Thyroid gland (tissue), 4 donors: ENCODE measurements at regions not wholly inside any gene's neighbourhood (a gene's known extent, or its start where the extent isn't known, plus 50 kb on each side); places are given as distances from the start of the nearest gene placed in this dataset.

ENCODE experiments used
- DNase-seq, 2 donors: peaks; one replicate each; pipeline ENCODE4 v3.0.0-alpha.2; 2019
- H3K27ac ChIP-seq, 3 donors: fragments of 200-600 bp; sonication (generic); 1 replicate in 2 of 3; 2 replicates in 1 of 3; pipeline ENCODE4 v1.5.1; 2016 to 2019; ENCODE audit warnings: mild to moderate bottlenecking in 1 of 3, moderate library complexity in 1 of 3
- H3K27me3 ChIP-seq: fragments of 200-600 bp; sonication (generic); one replicate; pipeline ENCODE4 v1.5.1; 2019
- H3K36me3 ChIP-seq, 2 donors: fragments of 200-600 bp; sonication (generic); one replicate each; pipeline ENCODE4 v1.5.1; 2016 to 2019
- H3K4me1 ChIP-seq, 2 donors: fragments of 200-600 bp; sonication (generic); one replicate each; pipeline ENCODE4 v1.5.1; 2017 to 2019
- H3K4me3 ChIP-seq, 3 donors: fragments of 200-600 bp; sonication (generic); replicated peaks in 1 of 3; 1 replicate in 2 of 3; 2 replicates in 1 of 3; pipeline ENCODE4 v1.5.1; 2016; ENCODE audit warnings: mild to moderate bottlenecking in 1 of 3
- H3K9me3 ChIP-seq: fragments of 200-600 bp; sonication (generic); one replicate; pipeline ENCODE4 v1.5.1; 2017
- POLR2A ChIP-seq, 2 donors: fragments of 450-650 bp; IDR thresholded peaks; one replicate each; pipeline ENCODE4 v1.6.1; 2017; ENCODE audit warnings: antibody characterized with exemption in 2 of 2, mild to moderate bottlenecking in 2 of 2, moderate library complexity in 1 of 2
- WGBS, 2 donors: methylation state at CpG; one replicate each; pipeline ENCODE4 v1.1.5; 2017; 5-methylcytosine and 5-hydroxymethylcytosine counted together
- intact Hi-C: fragments of 100-400 bp; cut with DNase I; formaldehyde crosslinking; loops from one replicate; pipeline ENCODE4 v1.15.1; 2023
- TF ChIP-seq, protein P1 (sequence below), 6 experiments: fragments of 200-600 bp in 3 of 6; fragments of 450-650 bp in 3 of 6; sonication (generic) in 3 of 6; IDR thresholded peaks; one replicate each; pipeline ENCODE4 v1.5.1; 2016 to 2019; ENCODE audit warnings: antibody characterized with exemption in 6 of 6, mild to moderate bottlenecking in 2 of 6, inconsistent platforms in 1 of 6, moderate library complexity in 1 of 6

DNA sequence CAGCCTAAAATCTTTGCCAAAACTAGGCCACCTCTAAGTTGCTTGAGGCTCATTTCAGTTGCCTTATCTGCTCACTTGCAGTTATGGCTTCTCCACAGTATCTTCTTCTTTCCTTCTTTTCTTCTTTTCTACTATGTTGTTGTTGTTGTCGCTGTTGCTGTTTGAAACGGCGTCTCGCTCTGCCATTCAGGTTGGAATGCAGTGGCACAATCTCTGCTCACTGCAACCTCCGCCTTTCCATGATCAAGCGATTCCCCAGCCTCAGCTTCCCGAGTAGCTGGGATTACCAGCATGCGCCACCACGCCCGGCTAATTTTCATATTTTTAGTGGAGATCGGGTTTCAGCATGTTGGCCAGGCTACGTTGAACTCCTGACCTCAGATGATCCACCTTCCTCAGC is 210.8 kb upstream of the NR2F2 start:
- no peak overlapping the region for H3K4me3 ChIP-seq
- no peaks in the 10 kb centered on the region for H3K27me3 ChIP-seq
- H3K27ac ChIP-seq, result no peak overlapping the region
- H3K9me3 ChIP-seq, result no peaks in the 10 kb centered on the region
- H3K4me1 ChIP-seq, result no peaks in the 10 kb centered on the region
- intact Hi-C loops, result no loop called here
- TF ChIP-seq, protein P1, sequence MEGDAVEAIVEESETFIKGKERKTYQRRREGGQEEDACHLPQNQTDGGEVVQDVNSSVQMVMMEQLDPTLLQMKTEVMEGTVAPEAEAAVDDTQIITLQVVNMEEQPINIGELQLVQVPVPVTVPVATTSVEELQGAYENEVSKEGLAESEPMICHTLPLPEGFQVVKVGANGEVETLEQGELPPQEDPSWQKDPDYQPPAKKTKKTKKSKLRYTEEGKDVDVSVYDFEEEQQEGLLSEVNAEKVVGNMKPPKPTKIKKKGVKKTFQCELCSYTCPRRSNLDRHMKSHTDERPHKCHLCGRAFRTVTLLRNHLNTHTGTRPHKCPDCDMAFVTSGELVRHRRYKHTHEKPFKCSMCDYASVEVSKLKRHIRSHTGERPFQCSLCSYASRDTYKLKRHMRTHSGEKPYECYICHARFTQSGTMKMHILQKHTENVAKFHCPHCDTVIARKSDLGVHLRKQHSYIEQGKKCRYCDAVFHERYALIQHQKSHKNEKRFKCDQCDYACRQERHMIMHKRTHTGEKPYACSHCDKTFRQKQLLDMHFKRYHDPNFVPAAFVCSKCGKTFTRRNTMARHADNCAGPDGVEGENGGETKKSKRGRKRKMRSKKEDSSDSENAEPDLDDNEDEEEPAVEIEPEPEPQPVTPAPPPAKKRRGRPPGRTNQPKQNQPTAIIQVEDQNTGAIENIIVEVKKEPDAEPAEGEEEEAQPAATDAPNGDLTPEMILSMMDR (IDR thresholded peaks at IDR 0.05), result no peak
- TF ChIP-seq POLR2A (IDR thresholded peaks at IDR 0.05), result no peak
- DNase-seq, result no peak
- no peaks in the 10 kb centered on the region for H3K36me3 ChIP-seq
- WGBS, 2 donors, result 87 to 89% methylated on average over 12 of the region's 12 CpGs

DNA sequence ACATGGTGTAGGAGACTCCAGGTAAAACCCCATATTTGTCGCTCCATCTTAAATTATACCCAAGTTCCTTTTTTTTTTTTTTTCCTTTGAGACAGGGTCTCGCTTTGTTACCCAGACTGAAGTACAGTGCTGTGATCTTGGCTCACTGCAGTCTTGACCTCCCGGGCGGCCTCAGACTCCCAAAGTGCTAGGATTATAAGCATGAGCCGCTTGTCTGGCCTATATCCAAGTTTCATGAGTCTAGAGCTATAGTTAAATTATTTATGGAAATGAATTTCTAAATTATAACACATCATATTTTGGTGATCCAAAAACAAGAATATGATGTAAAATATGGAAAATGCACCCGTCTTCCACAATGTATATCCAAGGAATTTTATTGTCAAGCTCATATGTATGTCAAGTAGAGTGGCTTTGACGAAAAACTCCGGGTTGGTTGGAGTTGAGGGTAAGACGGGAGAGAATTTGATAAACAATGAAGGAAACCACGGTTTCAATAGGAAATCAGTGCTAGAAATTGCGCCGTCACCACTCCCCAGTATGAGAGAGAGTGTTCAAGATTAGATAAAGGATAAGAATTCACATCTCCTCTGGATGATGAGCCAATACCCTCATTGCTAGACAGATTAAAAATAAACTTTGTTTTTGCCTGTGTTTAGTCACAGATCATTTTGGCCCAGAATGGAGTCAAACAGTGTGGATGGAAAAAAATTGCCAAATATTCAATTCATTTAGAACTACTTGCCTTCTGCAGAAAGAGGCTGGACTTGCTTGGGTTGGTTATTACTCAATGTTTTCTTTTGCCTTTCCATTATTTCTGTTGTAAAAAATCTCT is 209.2 kb upstream of the NR2F2 start:
- TF ChIP-seq, protein P1 (IDR thresholded peaks at IDR 0.05), result no peak
- no peak for TF ChIP-seq POLR2A (IDR thresholded peaks at IDR 0.05)
- 77 to 86% methylated on average over 12 of the region's 12 CpGs for WGBS, 2 donors
- intact Hi-C loops, result no loop called here
- H3K4me1 ChIP-seq, result no peaks in the 10 kb centered on the region
- no peaks in the 10 kb centered on the region for H3K36me3 ChIP-seq
- no peaks in the 10 kb centered on the region for H3K9me3 ChIP-seq
- H3K27ac ChIP-seq, result no peak overlapping the region
- H3K4me3 ChIP-seq, result no peak overlapping the region
- H3K27me3 ChIP-seq, result no peaks in the 10 kb centered on the region
- no peak for DNase-seq

DNA sequence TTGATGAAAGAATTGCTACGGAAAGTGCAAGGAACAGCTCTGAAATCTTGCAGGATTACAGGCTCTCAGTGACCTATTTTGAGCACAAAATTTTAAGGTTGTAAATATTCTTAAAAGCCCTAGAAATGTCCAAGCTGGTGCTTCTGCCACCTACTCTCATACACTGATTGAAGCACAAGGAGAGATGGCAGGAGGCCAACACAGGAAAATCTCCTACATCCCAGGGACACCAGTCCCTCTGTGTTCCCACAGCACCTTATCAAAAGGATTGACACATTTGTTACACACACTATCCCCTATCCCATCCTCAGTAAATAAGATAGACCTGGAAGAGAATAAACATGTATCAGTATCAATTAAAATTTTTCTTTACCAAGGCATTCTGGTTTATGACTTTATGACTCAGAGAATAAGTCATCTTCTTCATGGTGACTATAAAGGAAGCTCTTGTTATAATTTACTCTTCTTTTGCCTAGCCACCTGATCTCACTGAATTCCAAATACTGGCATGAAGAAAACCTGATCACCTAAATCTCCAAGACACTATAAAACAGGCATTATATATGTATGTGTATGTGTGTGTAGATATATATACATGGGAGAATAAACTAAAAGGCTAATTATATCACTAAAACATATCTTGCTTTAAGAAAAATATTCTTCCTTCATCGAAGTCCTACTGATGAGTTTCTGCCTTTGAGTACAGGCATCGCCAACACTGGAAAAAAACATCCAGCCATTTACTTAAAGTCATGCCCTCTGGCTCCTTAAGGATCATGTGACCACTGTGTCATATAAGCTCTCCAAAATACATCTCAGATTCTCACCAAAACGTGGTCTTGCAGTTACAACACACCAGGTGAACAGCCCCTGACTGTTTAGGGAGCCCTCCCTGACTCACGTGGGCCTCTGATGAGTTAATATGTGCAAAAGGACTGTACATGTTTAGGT is 208.1 kb upstream of the NR2F2 start:
- H3K27me3 ChIP-seq, result no peaks in the 10 kb centered on the region
- no peaks in the 10 kb centered on the region for H3K36me3 ChIP-seq
- H3K9me3 ChIP-seq, result no peaks in the 10 kb centered on the region
- no peak for DNase-seq
- no peak overlapping the region for H3K27ac ChIP-seq
- TF ChIP-seq, protein P1 (IDR thresholded peaks at IDR 0.05), result no peak
- no peak for TF ChIP-seq POLR2A (IDR thresholded peaks at IDR 0.05)
- no peak overlapping the region for H3K4me3 ChIP-seq
- intact Hi-C loops, result no loop called here
- WGBS, 2 donors, result 77 to 83% methylated on average over 5 of the region's 5 CpGs
- H3K4me1 ChIP-seq, result no peaks in the 10 kb centered on the region

DNA sequence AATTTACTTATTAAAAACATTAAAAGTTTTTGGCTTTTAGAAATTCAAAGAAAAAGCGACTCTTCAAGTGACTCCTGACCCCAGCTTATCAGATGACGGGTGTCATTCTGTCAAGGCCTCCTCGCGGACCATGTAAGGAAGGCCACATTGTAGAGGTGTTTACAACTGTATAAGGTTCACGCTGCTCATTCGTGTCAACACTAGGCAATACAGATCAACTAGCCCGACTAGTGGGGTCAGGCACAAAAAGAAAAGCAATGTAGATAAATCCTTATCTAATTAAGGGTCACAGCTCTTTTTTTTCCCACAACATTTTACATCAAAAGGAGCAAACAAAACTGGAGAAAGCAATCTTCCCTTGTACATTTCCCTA is 207.5 kb upstream of the NR2F2 start:
- Histone ChIP-seq H3K27ac (no peak overlapping the region), H3K4me1 (no peaks in the 10 kb centered on the region), H3K9me3 (no peaks in the 10 kb centered on the region), H3K36me3 (no peaks in the 10 kb centered on the region), H3K4me3 (no peak overlapping the region), H3K27me3 (no peaks in the 10 kb centered on the region)
- no peak for TF ChIP-seq POLR2A (IDR thresholded peaks at IDR 0.05)
- TF ChIP-seq, protein P1 (IDR thresholded peaks at IDR 0.05), result no peak
- DNase-seq, result no peak
- WGBS, 2 donors, result 72% methylated on average over 7 of the region's 7 CpGs
- intact Hi-C loops, result no loop called here
